GM21515 (cell line): ENCODE measurements at regions not wholly inside any gene's neighbourhood (a gene's known extent, or its start where the extent isn't known, plus 50 kb on each side); places are given as distances from the start of the nearest gene placed in this dataset.
"Not testable (repeated sequence)": the region's sequence is repeated elsewhere in the genome, so short reads cannot be mapped to it uniquely, and the experiment has no call there.

Source experiments
- ATAC-seq: cut with Tn5 transposase; IDR thresholded peaks from one replicate; pipeline ENCODE4 v1.9.1; 2021; ENCODE audit not compliant: unreplicated experiment

DNA sequence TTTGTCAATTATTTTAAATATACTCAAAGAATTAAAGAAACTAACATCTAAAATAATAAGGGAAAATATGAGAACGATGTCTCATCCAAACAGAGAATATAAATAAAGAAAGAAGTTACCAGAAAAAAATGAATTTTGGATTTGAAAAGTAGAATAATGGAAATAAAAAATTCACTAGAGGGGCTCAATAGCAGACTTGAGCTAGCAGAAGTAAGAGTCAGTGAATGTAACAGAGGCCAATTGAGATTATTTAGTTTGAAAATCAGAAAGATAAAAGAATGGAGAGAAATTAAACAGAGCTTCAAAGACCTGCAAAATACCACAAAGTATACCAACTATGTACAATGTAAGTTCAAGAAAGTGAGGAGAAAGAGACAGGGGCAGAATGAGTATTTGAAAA lies 333.6 kb downstream of the GPD2 start:
- no peak for ATAC-seq

DNA sequence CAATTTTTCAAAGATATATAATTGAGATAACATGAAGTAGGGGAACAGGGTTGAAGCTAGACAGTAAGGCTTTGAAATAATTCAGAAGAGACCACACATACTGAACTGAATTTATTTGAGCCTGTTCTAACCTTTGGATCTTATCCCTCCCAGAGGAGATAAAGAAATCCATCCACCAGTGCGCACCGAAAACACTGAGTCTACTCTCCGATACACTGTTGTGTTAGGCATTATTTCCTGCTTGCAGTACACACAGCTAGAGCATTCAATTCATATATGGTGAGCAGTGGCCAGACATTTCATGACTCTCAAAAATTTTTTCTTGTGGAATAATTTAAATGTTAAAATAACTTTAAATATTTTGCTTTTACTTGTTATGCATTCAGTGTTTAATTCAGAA lies 342.7 kb downstream of the GPD2 start:
- no peak for ATAC-seq

DNA sequence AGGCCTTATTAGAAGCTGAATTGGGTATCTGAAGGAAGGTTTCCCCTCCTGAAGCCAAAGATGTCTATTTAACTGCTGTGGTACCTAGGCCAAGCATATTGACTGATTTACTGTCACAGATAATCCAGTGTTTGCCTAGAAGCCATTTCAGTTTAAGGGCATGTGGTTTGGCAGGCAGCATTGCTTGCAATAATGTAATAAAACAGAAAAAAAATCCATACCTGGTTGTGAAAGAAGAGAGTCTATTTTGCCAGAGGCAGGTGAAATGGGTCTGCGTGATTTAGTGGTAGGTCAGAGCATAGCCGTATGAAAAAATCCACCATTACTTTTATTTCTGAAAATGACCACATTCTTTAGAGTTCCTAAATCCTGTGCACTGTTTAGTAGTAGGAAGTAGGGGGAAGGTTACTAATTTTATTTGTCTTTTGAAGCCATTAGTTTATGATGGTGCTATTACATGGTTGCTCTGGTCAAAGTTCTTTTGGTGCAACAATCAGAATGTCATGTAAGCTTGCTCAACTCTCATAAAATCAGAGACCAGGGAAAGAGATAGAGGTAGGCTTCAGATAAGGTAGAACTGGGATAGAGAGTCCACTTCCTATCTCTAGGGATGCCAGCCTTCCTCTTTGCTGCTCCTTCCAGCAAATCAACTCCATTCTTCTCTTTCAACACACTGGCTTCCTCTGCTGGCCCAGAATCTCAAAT lies 343.4 kb downstream of the GPD2 start:
- ATAC-seq = no peak

DNA sequence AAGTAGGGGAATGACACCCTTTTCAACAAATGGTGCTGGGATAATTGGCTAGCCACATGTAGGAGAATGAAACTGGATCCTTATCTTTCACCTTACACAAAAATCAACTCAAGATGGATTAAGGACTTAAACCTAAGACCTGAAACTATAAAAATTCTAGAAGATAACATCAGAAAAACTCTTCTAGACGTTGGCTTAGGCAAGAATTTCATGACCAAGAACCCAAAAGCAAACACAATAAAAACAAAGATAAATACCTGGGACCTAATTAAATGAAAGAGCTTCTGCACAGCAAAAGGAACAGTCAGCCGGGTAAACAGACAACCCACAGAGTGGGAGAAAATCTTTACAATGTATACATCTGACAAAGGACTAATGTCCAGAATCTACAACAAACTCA lies 345.5 kb downstream of the GPD2 start:
- not testable (repeated sequence) for ATAC-seq

DNA sequence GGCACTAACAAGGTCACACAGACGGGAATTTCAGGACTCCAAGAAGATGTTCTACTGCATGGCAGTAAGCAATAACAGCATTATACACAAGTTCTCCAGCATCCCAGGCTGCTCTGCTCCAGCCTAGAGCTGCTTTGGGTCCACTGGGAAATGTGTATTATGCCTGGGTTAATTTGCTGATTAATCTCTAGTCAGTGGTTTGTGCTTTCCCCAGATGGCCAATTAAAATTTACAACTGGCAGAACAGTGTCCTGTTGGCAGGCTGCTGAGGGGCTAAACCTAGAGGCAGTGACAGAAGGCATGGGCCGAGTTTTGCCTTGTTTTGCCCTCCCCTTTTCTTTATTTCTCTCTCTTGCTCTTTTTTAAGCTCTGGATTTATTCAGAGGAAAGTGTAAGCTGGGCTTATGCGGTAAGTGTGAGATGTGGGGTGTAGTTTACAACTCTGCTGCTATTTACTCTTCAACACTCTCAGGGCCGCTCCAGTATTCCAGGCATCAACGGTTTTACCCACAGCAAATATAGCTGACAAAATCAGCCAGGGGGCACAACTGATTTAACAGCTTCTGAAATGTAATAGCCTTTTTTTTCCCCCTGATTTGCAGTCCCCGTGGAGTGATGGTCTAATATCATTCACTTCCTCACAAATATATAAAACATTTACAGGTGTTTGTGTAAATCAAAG lies 348.0 kb downstream of the GPD2 start:
- ATAC-seq = no peak

DNA sequence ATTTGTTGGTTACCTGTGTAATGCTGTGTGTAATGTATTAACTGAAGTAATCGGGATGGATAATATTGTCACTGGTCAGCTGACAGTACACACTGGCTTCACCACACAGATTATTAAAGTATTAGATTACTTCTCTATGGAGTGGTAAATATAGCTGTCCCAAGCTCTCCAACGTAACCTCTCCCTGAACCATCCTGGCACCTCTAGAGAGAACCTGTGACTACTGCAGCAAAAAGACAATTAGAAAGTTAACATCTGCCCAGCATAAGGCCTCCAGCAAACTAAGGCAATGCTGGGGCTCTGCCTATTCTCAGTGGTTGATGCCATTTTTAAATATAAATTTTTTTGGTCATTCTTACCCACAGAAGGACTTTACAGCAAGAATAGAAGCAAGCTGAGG lies 351.3 kb downstream of the GPD2 start:
- ATAC-seq = no peak

DNA sequence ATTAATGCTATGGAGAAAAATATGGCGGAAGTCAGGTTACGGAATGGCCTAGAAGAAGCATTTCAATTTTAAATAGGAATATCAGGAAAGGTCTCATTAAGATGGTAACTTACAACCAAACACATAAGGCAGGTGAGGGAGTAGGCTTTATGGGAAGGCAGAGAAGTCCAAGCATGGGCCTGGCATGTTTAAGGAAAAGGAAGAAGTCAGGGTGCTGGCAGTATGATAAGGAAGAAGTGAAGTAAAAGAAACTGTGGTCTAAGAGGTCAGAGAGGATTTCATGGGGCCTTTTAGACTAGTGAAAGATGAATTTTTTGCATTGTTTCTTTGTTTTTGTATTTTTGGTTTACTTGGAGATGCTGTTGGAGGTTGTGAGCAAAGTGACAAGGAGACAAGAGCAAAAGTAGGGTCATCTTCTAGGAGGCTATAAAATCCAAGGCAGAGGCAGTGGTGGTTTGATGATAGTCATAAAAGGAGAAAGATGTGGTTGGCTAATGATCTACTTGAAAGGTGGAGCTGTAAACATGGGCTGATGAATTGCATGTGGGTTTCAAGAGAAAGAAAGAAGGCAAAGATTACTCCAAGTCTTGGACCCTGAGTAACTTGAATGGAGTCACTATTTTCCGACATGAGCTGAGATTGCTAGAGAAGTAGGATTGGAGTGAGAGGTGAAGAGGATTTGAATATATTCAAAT lies 354.3 kb downstream of the GPD2 start:
- ATAC-seq = no peak

DNA sequence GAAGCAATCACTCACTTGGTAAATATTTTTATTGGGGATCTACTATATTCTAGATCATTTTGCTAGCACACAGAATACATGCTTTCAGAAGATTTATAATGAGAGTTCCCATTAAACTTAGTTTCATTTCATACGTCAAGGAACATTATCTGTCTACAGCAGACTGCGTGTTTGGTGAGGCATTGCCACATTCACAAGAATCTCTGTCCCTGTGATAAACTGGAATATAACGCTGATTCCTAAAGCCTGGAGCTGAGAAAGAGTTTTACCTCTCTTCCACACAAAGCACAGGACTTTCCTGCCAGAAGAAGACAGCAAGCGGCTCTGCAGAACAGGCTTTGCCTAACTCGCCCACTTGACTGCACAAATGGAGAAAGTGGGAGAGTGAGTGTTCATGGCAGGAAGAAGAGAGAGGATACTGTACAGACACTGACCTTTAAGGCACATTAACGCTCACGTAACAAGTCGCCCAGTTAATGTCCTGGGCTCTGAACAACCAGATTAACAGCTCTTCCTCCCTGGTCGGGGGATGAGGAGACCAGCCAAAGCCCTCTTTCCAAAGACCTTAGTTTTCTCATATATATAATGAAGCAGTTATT lies 356.2 kb downstream of the GPD2 start:
- ATAC-seq = no peak

DNA sequence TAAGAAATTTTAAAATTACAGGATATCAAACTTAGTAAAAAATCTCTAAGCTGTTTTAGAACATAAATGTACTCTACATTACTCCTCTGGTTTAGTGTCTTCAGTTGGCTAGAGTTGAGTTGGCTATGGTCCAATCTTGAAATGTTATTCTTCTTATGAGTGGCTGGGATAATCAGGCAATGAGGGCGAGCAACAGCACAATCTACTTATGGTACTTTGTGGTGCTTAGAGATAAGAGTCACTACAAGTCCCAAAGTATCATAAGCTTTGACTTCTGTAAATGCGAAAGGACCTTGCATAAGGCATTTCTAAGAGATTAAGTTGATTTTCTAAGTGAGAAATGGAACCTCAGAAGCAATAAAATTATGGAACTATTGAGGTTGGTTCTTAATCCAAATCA lies 361.7 kb downstream of the GPD2 start:
- ATAC-seq = no peak

DNA sequence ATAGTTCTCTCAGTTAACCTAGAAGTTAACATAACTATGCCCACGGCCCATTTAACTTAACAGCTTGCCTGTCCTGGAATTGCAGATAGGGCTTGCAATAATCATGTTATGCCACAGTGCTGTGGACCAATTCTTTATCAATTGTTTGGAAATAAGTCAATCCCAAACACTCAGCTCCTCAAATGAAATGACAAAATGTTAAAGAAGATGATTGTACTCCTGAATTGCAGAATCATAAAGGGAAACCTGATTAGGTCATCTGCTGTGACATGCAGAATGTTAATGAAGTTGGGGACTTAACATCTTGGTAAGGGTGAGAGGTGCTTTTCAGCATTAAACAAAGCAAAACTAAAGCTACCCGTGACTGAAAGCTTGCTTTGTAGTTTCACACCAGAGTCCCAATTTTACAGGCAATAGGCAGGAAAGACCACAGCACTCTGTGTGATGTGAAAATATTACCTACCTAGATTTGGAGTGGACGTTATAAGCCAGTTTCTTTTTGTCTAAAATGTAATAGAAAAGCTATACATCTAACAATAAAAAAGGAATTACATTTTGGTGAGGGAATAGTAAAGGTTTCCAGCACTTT lies 364.0 kb downstream of the GPD2 start:
- no peak for ATAC-seq

DNA sequence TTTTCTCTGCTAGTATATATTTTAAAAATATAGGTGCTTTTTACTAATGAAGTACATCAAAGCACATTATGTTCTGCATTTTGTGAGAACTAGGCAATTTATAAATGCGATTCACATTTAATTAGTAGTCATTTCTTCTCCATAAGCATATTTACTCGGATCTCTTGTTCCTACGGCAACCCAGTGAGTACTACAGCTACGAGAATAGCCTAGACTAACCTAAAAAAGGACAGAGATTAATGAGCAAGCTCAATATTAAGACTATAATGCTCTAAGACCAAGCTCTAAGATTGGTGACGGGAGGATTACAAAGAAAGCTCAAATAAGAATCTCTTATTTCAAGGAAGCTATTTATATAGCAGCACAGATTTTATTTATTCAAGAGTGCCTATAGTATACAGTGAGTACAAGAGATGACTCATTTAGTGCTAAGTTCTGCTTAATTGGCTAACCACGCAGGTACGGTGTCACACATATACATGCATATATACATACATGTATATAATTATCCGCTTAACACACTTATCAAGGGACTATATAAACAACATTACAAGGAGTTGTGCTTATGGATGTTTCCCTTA lies 364.7 kb downstream of the GPD2 start:
- ATAC-seq = no peak

DNA sequence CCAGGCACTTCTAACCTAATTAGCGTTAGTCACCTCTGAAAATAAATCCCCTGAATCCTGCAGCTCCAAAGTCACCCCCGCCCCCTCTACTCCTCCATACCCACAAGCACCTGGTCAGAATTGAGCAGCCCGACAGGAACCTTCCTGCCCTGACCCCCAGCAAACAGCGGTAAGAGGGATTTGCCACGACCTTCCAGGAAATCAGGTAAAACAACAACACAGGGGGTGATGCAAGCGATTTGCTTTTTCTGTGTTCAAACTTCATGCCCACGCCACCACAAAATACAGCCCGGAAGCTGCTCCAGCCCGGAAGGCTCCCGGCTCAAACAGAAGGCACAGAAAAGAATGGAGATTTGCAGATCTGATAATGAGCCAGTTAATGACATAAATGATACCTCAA lies 367.1 kb downstream of the GPD2 start:
- no peak for ATAC-seq

DNA sequence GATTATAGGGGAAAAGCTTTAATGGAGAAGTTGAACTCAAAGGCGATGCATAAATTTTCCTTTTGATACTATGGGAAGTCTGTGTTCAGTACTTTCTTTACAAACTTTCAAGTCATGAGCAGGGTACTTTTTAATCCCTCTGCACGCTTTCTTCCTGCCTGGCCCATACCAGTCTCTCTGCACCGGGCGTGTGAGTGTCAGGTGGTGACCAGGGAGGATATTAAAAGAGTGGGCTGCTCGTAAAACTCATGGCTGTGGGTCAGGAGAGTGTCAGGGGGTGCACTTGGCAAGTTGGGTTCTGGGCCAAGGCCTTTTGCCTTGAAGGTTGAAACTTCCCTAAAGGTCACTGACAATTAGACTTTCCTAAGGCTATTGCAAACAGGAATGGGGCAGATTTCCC lies 367.8 kb downstream of the GPD2 start:
- no peak for ATAC-seq

DNA sequence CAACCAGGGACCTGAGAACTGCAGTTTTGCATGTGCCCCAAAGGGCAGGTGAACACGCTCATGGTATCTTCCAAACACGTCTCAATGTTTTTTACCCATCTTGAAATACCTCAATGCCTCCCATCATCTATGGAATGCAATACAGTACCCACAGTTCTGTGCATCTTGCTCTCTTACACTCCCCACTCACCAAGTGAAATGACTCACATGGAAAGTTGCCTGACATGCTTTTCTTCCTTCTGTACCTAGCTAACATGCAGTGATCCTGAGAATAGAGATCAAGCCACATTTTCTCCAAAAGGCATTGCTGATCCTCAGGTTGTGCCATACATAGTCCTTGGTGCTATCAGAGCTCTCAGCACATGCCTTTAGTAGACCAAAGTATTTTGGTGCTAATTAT lies 373.9 kb downstream of the GPD2 start:
- ATAC-seq = no peak

DNA sequence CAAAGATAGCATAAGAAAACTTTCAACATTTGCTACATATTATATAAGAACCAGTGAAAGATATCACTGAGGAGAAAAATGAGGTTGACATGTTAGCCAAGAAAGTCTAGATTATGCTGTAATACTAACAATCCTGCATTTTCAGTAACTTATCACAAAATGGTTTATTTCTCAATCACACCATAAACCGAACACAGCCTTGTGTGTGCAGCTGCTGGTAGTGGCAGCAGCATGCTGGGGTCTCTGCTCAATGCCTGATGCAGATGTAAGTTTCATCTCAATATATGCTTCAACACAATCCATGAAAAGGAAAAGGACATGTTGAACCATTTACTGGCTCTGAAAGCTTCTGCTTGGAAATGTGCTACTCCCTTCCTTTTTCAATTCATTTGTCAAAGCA lies 376.3 kb downstream of the GPD2 start:
- ATAC-seq = no peak

DNA sequence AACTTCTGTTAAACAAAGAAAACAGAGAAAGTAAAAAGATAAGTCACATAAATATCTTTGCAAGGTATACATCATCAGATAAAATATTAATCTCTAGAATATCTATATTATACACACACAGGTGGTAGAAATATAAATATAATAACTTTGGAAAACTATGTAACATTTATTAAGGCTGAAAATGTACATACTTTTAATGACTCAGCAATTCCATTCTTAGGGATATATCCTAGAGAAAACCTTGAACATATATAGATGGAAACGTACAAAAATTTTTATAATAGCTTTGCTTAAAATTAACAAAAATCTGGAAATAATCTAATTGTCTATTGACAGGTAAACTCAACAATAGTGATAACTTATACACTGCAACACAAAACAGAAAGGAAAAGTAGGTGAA lies 381.3 kb downstream of the GPD2 start:
- no peak for ATAC-seq

DNA sequence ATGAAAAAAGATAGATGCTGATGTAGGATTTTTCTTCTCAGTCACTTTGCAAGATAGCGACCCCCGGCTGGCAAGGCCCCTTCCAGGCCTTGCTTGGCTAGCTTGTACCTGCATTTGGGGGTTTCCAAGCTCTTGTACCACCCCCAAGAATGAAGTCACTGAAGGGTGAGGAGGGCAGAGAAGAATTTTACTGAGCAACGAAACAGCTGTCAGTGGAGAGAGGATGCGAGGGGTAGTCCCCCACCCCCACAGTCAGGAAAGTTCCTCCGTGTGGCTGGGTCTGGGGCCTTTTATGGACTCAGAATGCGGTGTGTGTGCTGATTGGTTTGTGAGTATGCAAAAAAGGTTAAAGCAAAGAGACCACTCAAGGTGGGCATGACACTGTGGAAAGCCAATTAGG lies 382.0 kb downstream of the GPD2 start:
- ATAC-seq = no peak

DNA sequence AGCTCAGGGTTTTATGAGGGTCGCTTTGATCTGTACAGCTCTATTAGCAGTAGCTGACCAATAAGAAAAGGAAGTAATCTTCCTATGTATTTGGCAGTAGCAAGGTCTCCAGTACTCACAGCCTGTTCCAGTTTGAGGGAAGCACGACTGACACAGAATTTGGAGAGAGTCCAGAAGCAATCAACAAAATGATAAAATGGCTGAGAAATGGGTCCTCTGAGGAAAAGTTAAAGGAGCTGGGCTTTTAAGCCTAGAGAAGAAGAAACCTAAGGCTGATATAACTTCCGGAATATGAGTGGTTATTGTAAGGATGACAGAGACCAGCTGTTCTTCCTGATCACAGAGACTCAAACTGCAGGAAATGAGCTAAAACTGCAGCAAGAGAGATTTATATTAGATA lies 382.8 kb downstream of the GPD2 start:
- ATAC-seq = no peak

DNA sequence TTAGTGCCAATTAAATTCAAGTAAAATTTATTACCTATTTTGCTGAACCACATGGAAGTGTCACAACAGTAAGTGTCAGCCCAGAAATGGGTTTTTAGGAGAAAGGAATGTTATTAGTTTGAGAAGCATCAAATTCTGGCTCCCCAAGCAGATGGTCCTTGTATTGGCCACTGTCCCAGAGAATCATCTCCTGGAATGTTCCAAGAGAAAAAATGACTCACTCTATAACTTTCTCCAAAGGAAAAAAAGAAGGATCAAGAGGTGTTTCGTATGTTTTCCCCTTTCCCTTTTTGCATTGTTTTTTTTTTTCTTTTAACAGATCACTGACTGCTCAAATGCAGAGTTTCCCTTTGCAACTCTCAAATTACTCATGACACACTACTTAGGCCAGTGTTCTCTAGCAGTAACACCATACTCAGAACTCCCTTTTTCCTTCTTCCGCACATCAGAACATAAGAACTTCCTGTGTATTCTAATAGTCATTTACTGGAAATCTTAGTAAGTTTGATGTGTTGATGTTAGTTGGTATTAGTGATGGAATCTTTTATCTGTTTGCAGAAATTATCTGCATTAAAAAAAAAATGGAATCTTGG lies 390.3 kb downstream of the GPD2 start:
- no peak for ATAC-seq

DNA sequence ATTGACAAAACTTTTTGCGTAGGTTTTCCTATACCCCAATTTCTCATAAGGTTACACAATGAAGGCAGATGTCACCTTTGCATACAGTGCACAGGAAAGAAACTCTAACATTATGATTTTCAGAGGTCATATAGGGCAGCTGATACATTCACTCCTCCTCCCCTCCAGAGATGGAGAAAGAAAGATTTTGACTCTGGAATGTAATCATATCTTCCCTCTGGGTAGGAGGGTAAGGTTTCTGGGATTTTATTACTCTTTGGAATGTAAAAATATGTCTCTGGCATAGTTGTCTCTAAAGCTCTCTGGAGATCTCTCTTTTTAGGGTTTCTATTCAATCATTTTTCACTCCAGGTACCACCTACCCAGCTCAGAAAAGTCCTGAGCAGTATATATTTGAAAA lies 398.3 kb downstream of the GPD2 start:
- no peak for ATAC-seq
